Glomerular visceral epithelial cell (primary cell): ENCODE measurements at regions not wholly inside any gene's neighbourhood (a gene's known extent, or its start where the extent isn't known, plus 50 kb on each side); places are given as distances from the start of the nearest gene placed in this dataset.

Source experiments
- DNase-seq: peaks from one replicate; pipeline ENCODE4 v3.0.0-alpha.2; 2016; ENCODE audit errors: extremely low spot score

- no peak for DNase-seq
Measured at GRCh38 chr16:54479546-54479945, 193.0 kb upstream of the IRX3 start.

DNA sequence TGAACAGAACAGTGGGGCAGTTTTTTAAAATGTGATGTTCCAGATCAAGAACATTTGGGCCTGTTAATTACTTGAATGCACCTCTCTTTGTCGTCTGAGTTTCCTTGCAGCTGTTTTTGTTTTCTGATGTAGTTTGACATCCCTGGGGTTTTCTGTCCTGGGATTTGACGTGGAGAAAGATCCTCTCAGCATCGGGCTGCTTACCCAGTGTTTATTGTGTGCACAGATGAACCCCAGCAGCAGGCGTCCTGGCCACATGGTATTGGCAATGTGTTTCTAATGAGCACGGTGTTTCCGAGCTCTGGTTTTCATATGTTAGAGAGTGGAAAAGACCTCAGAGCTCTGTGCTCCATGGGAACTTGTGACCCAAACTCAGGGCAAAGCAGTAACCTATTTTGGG, 191.1 kb upstream of the IRX3 start:
- no peak for DNase-seq

- no peak for DNase-seq
Measured at GRCh38 chr16:54475019-54475601, 188.5 kb upstream of the IRX3 start.

- DNase-seq: no peak
Measured at GRCh38 chr16:54473226-54473993, 186.8 kb upstream of the IRX3 start.

DNA sequence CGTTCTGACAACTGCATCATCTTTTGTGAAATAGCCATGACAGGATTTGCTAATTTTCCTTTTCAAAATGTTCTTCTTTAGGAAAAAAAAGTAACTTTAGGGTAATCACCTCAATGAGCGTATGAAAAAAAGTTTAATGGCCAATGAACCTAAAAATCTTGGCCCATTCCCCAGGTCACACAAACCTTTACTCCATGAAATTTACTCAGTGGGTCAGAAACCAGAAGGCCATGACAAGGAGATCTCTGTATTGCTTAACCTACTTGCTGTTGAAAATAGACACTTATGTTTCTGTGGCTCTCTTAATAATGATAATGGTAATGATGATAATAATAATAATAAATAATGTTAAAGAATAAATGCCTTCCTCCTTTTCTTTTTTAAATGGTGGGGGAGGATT, 180.8 kb upstream of the IRX3 start:
- DNase-seq: no peak

DNA sequence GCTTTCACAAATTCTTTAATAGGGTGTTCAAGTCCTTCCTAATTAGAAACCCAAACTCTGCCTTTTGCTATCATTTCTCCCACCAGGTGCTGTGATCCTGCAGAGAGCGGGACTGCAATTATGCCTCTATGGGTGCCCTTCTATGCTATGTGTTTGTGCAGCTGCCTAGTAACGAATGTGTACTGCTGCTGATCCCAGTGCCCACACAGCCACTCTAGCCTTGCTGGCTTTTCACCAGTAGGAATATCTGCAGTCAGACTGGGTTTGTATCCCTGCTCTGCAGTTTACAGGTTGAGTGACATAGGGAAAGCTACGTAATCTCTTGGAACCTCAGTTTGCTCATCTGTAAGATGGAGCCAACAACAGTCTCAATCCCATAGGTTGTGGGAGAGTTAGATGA, 179.6 kb upstream of the IRX3 start:
- no peak for DNase-seq

DNA sequence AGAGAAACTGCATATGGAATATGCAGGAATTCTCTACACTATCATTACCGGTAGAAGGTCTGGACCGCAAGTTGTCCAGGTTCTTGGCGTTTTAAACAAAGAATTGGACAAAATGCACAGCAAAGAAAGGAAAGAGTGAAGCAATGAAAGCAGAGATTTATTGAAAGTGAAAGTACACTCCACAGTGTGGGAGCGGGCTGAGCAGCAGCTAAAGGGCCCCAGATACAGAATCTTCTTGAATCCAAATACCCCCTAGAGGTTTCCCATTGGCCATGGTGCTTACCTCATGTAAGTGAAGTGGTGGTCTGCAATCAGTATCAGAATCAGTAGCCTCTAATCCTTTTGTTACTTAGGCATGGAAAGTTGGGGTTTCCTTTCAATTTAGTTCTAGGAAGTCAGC, 178.5 kb upstream of the IRX3 start:
- DNase-seq: no peak

DNA sequence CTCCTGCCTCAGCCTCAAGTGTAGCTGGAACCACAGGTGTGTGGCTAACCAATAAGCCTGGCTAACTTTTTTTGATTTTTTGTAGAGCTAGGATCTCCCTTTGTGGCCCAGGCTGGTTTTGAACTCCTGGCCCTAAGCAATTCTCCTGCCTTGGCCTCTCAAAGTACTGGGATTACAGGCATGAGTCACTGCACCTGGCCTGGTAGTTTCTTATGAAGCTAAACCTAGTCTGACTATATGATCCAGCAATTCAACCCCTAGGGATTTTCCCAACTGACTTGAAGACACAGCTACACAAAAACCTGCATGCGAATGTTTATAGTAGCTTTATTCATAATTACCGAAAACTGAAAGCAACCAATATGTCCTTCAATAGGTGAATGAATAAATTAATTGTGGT, 176.2 kb upstream of the IRX3 start:
- DNase-seq: no peak

DNA sequence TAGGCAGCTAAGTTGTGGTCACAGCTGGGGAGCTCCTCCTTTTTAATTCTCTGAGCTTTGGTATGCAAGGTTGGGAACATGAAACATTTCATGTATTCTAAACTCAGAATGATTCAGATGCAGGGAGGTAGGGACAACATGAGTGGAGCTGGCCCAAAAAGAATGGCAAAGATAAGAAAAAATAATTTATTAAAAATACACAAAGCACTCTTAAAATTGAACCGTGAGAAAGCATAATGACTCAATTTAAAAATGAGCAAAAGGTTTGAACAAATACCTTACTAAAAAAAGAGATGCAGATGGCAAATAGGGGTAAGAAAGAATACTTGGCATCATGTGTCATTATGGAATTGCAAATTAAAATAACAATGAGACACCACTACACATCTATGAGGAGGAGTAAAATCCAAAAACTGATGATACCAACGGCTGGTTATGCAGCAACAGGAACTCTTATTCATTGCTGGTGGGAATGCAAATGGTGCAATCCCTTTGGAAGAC, 175.6 kb upstream of the IRX3 start:
- DNase-seq: no peak

GRCh38 chr16:54460263-54460860, 173.8 kb upstream of the IRX3 start:
- no peak for DNase-seq

DNA sequence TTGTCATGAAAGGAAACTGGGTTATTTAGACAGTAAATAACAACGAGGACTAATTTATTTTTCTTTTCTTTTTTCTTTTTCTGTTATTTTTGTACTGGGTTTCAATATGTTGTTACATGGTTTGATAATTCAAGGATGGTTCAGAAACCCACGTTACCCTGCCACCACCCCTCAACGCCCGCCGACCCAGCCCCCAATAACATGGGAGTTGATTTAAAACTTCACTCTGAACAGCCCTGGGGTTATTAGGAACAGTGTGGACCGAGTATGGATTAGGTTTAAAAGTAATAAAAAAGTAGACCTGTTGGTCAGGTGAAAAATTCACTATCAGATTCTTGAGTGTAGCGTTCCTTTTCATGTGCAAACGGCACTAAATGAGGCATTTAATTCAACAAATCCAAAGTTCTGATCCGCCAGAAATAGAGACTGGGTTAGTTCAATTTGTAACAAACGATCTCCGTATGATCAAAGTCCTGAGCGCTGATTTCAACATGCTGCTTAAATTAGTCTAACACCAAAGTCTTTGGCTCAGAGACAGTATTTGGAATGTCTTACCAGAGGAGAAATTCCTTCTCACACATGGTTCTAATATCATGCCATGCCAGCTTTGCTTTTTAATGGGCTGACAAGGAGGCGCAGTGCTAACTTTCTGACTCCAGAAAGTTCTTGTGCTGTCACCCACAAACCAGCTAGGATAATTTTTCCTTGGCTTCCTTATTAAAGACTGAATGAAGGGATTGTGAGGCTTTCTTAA, 173.1 kb upstream of the IRX3 start:
- DNase-seq: no peak

DNA sequence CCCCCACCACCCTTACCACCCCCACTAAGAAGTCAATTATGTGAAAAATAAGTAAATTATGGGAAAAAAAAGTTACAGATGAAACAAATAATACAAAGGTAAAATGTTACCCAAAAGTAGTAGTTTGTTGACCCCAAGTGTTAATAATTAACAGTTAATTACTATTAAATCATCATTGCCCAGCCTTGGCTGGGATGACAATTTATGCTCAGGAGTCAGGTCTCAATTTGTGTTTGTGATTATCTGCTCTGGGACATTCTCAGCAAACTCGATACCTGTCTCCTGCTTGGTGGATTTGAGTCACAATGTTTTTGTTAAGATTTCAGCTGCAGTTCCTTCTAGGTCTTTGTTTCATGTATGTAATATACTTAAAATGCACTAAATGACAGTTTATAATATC, 172.3 kb upstream of the IRX3 start:
- no peak for DNase-seq

- no peak for DNase-seq
Measured at GRCh38 chr16:54456291-54456690, 169.7 kb upstream of the IRX3 start.

DNA sequence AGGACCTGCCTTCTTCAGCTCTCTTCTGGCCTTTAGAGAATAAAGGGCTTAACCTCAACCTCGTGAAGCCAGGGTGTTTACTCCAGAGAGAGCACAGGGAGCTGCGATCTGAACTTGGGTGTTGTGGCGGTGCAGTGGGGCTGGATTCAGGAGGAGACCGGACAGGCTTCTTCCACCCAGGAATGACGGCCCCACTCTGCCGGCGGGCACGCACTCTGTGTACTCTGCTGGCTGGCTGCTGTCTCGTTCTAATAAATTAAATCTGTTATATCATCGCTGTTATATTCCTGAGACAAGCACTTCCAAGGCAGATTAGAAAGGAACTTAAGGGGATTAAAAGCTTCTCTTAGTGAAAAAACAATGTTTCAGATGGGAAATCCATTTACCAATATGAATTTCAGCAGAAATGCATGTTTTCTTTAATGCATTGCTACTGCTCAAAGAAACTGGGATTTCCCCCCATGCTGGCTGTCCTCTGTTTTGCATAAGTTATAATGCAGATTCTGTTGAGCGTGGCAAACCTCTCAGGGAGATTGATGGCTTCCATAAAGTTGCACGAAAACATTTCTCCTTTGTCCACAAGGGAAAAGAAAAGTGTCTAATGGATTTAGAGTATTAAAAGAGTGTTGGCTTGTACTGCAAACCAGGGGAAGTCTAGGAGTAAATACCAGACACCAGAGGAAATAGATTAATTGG, 168.6 kb upstream of the IRX3 start:
- no peak for DNase-seq

DNA sequence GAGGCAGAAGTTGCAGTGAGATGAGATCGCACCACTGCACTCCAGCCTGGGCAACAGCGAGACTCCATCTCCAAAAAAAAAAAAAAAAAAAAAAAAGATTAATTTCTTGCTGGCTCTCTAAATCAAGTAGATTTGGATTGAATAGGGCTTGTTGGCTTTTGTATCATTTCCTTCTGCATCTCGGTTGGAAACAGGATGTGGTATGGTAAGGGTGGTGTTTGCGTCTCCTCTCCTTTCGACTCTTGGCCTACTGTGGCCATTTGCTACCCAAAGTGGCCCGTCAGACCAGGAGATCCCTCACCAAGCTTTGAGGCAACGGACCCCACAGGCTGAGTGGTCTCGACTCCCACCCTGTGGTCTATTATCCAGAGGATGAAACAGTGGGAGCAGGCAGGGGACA, 168.0 kb upstream of the IRX3 start:
- DNase-seq: no peak

DNA sequence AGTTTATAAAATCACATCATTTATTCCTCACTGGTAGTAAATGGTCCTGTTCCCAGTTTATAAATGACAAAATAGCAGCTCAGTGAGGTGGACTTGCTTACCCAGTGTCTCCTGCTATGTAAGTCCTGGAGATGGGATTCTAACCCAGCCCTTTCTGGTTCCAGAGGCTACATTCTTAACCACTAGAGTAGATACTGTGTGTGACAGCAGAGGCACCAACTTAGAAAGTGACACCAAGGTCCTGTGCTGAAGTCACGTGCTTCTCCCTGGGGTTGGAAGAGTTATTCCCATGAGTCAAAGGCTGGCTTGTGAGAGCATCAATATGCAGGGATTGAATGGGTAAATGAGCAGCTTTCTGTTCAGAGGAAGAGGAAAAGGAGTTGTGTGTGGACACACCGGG, 167.3 kb upstream of the IRX3 start:
- no peak for DNase-seq

GRCh38 chr16:54447576-54448440, 161.2 kb upstream of the IRX3 start:
- peak; percentile 67 for DNase-seq

DNA sequence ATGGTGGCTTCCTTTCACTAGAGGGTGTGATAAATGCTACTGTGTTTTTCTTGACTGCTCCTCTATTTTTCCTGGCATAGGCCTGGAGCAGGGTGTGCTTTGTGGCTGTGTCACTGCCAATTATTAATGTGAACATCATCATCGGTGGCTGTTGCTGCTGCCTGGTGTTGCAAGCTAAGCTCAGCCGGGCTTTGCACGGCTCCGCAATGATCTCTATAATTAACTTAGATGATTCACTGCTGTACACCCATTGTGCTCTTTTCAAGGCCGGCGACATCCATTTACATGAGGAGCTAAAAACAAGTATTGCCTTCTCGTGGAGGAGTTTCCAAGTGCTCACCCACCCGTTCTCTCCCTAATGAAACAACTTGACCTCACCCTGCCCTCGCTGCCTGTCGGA, 160.1 kb upstream of the IRX3 start:
- peak; percentile 76 for DNase-seq

GRCh38 chr16:54444851-54445458, 158.4 kb upstream of the IRX3 start:
- no peak for DNase-seq

- no peak for DNase-seq
Measured at GRCh38 chr16:54443839-54444238, 157.3 kb upstream of the IRX3 start.
